GM18867 (cell line): ENCODE measurements at regions not wholly inside any gene's neighbourhood (a gene's known extent, or its start where the extent isn't known, plus 50 kb on each side); places are given as distances from the start of the nearest gene placed in this dataset.
A peak's percentile ranks its signal among the peaks of the same experiment; 100 is the strongest.
"Not testable (repeated sequence)": the region's sequence is repeated elsewhere in the genome, so short reads cannot be mapped to it uniquely, and the experiment has no call there.

Source experiments
- ATAC-seq: cut with Tn5 transposase; IDR thresholded peaks from one replicate; pipeline ENCODE4 v1.9.1; 2021; ENCODE audit warnings: mild to moderate bottlenecking, moderate library complexity; ENCODE audit not compliant: unreplicated experiment

- ATAC-seq, result no peak
Observed at GRCh38 chrX:46367491-46367890, 177.7 kb downstream of the ZNF674 start.

- no peak for ATAC-seq
Observed at GRCh38 chrX:46366381-46367207, 178.6 kb downstream of the ZNF674 start.

GRCh38 chrX:46354481-46354880, 190.7 kb downstream of the ZNF674 start:
- ATAC-seq, result no peak

- ATAC-seq, result no peak
Observed at GRCh38 chrX:46341767-46342322, 203.4 kb downstream of the ZNF674 start.

GRCh38 chrX:46340696-46341095, 204.5 kb downstream of the ZNF674 start:
- no peak for ATAC-seq

GRCh38 chrX:46333550-46333949, 211.7 kb downstream of the ZNF674 start:
- ATAC-seq, result no peak

- no peak for ATAC-seq
Observed at GRCh38 chrX:46330981-46331380, 214.2 kb downstream of the ZNF674 start.

GRCh38 chrX:46330513-46330912, 214.7 kb downstream of the ZNF674 start:
- ATAC-seq, result no peak

GRCh38 chrX:46328133-46328532, 217.1 kb downstream of the ZNF674 start:
- ATAC-seq, result no peak

GRCh38 chrX:46327566-46328115, 217.6 kb downstream of the ZNF674 start:
- no peak for ATAC-seq

GRCh38 chrX:46326161-46326560, 219.1 kb downstream of the ZNF674 start:
- ATAC-seq, result no peak

GRCh38 chrX:46325312-46325877, 219.8 kb downstream of the ZNF674 start:
- no peak for ATAC-seq

- ATAC-seq, result no peak
Observed at GRCh38 chrX:46324166-46324565, 221.1 kb downstream of the ZNF674 start.

GRCh38 chrX:46322929-46323328, 222.3 kb downstream of the ZNF674 start:
- ATAC-seq, result not testable (repeated sequence)

- ATAC-seq, result no peak
Observed at GRCh38 chrX:46321676-46322075, 223.5 kb downstream of the ZNF674 start.

GRCh38 chrX:46319750-46320149, 225.5 kb downstream of the ZNF674 start:
- ATAC-seq, result no peak

GRCh38 chrX:46318551-46318950, 226.7 kb downstream of the ZNF674 start:
- ATAC-seq, result no peak

- no peak for ATAC-seq
Observed at GRCh38 chrX:46317163-46317562, 228.1 kb downstream of the ZNF674 start.

- ATAC-seq, result no peak
Observed at GRCh38 chrX:46311581-46312120, 233.6 kb downstream of the ZNF674 start.

- ATAC-seq, result peak; percentile 86
Observed at GRCh38 chrX:46310815-46311497, 234.3 kb downstream of the ZNF674 start.

- no peak for ATAC-seq
Observed at GRCh38 chrX:46308110-46308509, 237.1 kb downstream of the ZNF674 start.
